ENCODE measurements at regions not wholly inside any gene's neighbourhood (a gene's known extent, or its start where the extent isn't known, plus 50 kb on each side); places are given as distances from the start of the nearest gene placed in this dataset.

DNA sequence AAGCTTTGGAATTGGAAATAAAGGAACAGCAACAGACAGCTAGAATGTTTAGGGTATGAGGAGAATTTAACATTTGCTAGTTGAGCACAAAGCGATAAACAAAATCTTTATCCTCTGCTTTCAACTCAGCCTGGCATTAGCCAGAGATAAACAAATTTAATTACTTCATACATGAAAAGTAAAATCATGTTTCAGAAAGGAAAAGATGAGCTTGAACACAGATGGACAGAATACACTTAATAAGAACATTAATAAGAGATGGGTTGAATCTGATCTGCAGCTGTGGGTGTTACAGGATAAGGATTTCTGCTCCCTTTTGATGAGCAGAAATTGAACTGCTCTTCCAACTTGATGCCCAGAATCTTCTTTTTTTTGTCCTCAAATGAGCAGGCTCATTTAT, 275.2 kb downstream of the CSNK1G3 start:
- H3K27me3 ChIP-seq: no peaks in the 10 kb centered on the region
- H3K4me1 ChIP-seq: no peaks in the 10 kb centered on the region
- H3K4me3 ChIP-seq: no peak overlapping the region
- no peak overlapping the region for H3K27ac ChIP-seq
- no peak for TF ChIP-seq POLR2A (IDR thresholded peaks at IDR 0.05)
- TF ChIP-seq CTCF (IDR thresholded peaks at IDR 0.05): no peak
- no peak for DNase-seq
- no peaks in the 10 kb centered on the region for H3K36me3 ChIP-seq
- no peaks in the 10 kb centered on the region for H3K9me3 ChIP-seq

- Histone ChIP-seq H3K4me3 (no peak overlapping the region), H3K4me1 (no peaks in the 10 kb centered on the region), H3K27ac (no peak overlapping the region), H3K36me3 (no peaks in the 10 kb centered on the region), H3K9me3 (no peaks in the 10 kb centered on the region), H3K27me3 (no peaks in the 10 kb centered on the region)
- TF ChIP-seq CTCF (IDR thresholded peaks at IDR 0.05) (no peak), POLR2A (IDR thresholded peaks at IDR 0.05) (no peak)
- no peak for DNase-seq
These were observed 274.4 kb downstream of the CSNK1G3 start for GRCh38 chr5:123786411-123786810.

DNA sequence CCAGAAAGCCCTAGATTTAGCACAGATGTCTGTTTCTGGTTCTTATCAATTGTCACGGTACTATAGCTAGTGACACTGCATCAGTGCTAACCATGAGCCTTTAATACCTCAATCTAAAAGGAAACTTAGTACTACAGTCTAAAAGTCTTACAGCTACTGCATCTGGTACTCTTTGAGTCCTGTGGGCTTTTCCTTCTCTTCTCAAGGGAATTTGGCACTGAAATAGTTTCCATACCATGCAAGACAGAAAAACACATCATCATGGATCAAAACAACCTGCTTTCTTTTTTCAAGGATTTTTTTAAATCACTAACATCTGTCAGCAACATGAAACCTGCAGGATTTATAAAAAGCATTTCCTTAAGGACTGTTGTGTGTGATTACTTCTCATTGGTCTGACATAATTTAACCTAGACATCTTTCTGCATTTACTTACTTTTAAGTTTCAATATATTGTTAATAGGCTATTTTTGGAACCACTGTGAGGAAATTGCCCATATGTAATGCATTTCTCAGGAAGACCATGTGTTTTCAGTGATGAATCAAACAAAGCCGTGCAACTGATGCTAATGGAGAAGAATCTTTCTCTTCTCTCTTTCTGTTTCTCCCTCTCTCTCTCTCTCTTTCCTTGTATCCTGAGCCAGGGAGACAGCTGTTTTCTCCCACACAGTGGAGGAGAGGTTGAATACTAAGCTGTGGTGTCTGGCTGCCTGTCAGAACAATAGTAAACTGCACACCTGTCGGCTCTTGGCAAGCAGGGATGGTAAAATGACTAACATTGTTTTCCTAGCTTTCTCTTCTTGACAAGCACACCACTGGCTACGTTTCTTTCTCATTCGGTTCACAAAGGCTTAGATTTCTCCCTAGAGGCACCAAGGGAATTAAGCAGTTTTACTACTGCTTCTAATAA, 273.4 kb downstream of the CSNK1G3 start:
- H3K27me3 ChIP-seq: no peaks in the 10 kb centered on the region
- no peak for DNase-seq

GRCh38 chr5:123783421-123783820, 271.4 kb downstream of the CSNK1G3 start:
- no peaks in the 10 kb centered on the region for H3K36me3 ChIP-seq
- H3K4me1 ChIP-seq: no peaks in the 10 kb centered on the region
- no peaks in the 10 kb centered on the region for H3K9me3 ChIP-seq
- no peak overlapping the region for H3K27ac ChIP-seq
- TF ChIP-seq CTCF (IDR thresholded peaks at IDR 0.05) (no peak), POLR2A (IDR thresholded peaks at IDR 0.05) (no peak)
- no peak for DNase-seq
- no peak overlapping the region for H3K4me3 ChIP-seq
- H3K27me3 ChIP-seq: no peaks in the 10 kb centered on the region

More for the DNA sequence above, 273.4 kb downstream of the CSNK1G3 start:
- Histone ChIP-seq H3K4me3 (no peak overlapping the region), H3K27ac (no peak overlapping the region), H3K4me1 (no peaks in the 10 kb centered on the region), H3K36me3 (no peaks in the 10 kb centered on the region), H3K9me3 (no peaks in the 10 kb centered on the region)
- TF ChIP-seq POLR2A (IDR thresholded peaks at IDR 0.05) (no peak), CTCF (IDR thresholded peaks at IDR 0.05) (no peak)

GRCh38 chr5:123778641-123779040, 266.7 kb downstream of the CSNK1G3 start:
- DNase-seq: no peak
- no peaks in the 10 kb centered on the region for H3K4me1 ChIP-seq
- TF ChIP-seq POLR2A (IDR thresholded peaks at IDR 0.05) (no peak), CTCF (IDR thresholded peaks at IDR 0.05) (no peak)
- no peak overlapping the region for H3K4me3 ChIP-seq
- H3K36me3 ChIP-seq: no peaks in the 10 kb centered on the region
- H3K9me3 ChIP-seq: no peaks in the 10 kb centered on the region
- no peak overlapping the region for H3K27ac ChIP-seq
- no peaks in the 10 kb centered on the region for H3K27me3 ChIP-seq
